Keratinocyte (primary cell): ENCODE measurements at regions not wholly inside any gene's neighbourhood (a gene's known extent, or its start where the extent isn't known, plus 50 kb on each side); places are given as distances from the start of the nearest gene placed in this dataset.
A peak's percentile ranks its signal among the peaks of the same experiment; 100 is the strongest.
"Not testable (repeated sequence)": the region's sequence is repeated elsewhere in the genome, so short reads cannot be mapped to it uniquely, and the experiment has no call there.

Source experiments
- DNase-seq: peaks from one replicate; pipeline ENCODE4 v3.0.0-alpha.2; 2011; ENCODE audit warnings: low read depth, missing footprints, low spot score
- FAIRE-seq: peaks from 2 replicates; lab custom pipeline; 2011; peaks lifted over from hg19 to GRCh38; lab: Jason Lieb, UNC
- H2AFZ ChIP-seq: 2 replicates; pipeline ENCODE4 v1.6.0; 2012; ENCODE audit warnings: low read length, control low read depth, inconsistent platforms; ENCODE audit not compliant: control insufficient read depth
- H3K27ac ChIP-seq: 2 replicates; pipeline ENCODE4 v1.5.1; 2011; ENCODE audit warnings: low read length; ENCODE audit not compliant: control insufficient read depth, insufficient read depth
- H3K27me3 ChIP-seq: 3 replicates; pipeline ENCODE4 v1.6.0; 2011; ENCODE audit warnings: low read length; ENCODE audit not compliant: control insufficient read depth, insufficient read depth; ENCODE audit errors: extremely low read depth
- H3K36me3 ChIP-seq, 2 experiments: 2 replicates in 1 of 2; 3 replicates in 1 of 2; pipeline ENCODE4 v1.5.1; 2011; ENCODE audit warnings: low read length in 2 of 2, mild to moderate bottlenecking in 1 of 2; ENCODE audit not compliant: control insufficient read depth in 2 of 2, insufficient read depth in 2 of 2; ENCODE audit errors: extremely low read depth in 1 of 2
- H3K4me1 ChIP-seq: 3 replicates; pipeline ENCODE4 v1.5.1; 2011; ENCODE audit warnings: low read length; ENCODE audit not compliant: control insufficient read depth, insufficient read depth; ENCODE audit errors: extremely low read depth
- H3K4me2 ChIP-seq: 3 replicates; pipeline ENCODE4 v1.6.0; 2011; ENCODE audit warnings: low read depth, low read length; ENCODE audit not compliant: control insufficient read depth, insufficient read depth; ENCODE audit errors: extremely low read depth
- H3K4me3 ChIP-seq, 3 experiments: fragments of 200-600 bp in 1 of 3; sonication (generic) in 1 of 3; 2 replicates in 2 of 3; 3 replicates in 1 of 3; pipeline ENCODE4 v1.5.1; 2011 to 2016; ENCODE audit warnings: low read length in 3 of 3, mild to moderate bottlenecking in 3 of 3, control low read depth in 2 of 3, inconsistent platforms in 1 of 3, low read depth in 1 of 3, mixed read lengths in 1 of 3, mixed run types in 1 of 3, moderate library complexity in 1 of 3; ENCODE audit not compliant: control insufficient read depth in 2 of 3, insufficient read depth in 2 of 3; ENCODE audit errors: extremely low read depth in 1 of 3
- H3K79me2 ChIP-seq: 2 replicates; pipeline ENCODE4 v1.6.0; 2012; ENCODE audit warnings: low read length; ENCODE audit not compliant: control insufficient read depth, insufficient read depth
- H3K9ac ChIP-seq: 3 replicates; pipeline ENCODE4 v1.6.0; 2011; ENCODE audit warnings: low read length; ENCODE audit not compliant: control insufficient read depth, insufficient read depth; ENCODE audit errors: extremely low read depth
- H3K9me1 ChIP-seq: 3 replicates; pipeline ENCODE4 v1.6.0; 2011; ENCODE audit warnings: low read length; ENCODE audit not compliant: control insufficient read depth, insufficient read depth; ENCODE audit errors: extremely low read depth
- H3K9me3 ChIP-seq: 2 replicates; pipeline ENCODE4 v1.5.1; 2012; ENCODE audit warnings: low read depth, low read length; ENCODE audit not compliant: control insufficient read depth
- H4K20me1 ChIP-seq: 3 replicates; pipeline ENCODE4 v1.6.0; 2011; ENCODE audit warnings: low read length; ENCODE audit not compliant: control insufficient read depth, insufficient read depth; ENCODE audit errors: extremely low read depth
- EZH2 ChIP-seq: IDR thresholded peaks from one replicate; pipeline ENCODE4 v1.6.1; 2012; ENCODE audit warnings: inconsistent platforms, mild to moderate bottlenecking, low read length, moderate library complexity
- dilution Hi-C: fragments of 300-500 bp; cut with MboI; formaldehyde crosslinking; loops from one replicate; pipeline ENCODE4 v1.7.0; 2020; ENCODE audit warnings: low sequenced_read_pairs; ENCODE audit not compliant: extremely low pct_ligation_motif_present
- TF ChIP-seq, protein P1 (sequence below), 3 experiments: IDR thresholded peaks in 1 of 3; conservative IDR thresholded peaks in 1 of 3; optimal IDR thresholded peaks in 1 of 3; 2 replicates in 2 of 3; 3 replicates in 1 of 3; pipeline versions ENCODE3 to v1.5.1; 2011; ENCODE audit warnings: low read length in 3 of 3, mild to moderate bottlenecking in 3 of 3, moderate library complexity in 2 of 3, control low read depth in 1 of 3, inconsistent platforms in 1 of 3; ENCODE audit not compliant: insufficient read depth in 2 of 3; ENCODE audit errors: extremely low read depth in 1 of 3

DNA sequence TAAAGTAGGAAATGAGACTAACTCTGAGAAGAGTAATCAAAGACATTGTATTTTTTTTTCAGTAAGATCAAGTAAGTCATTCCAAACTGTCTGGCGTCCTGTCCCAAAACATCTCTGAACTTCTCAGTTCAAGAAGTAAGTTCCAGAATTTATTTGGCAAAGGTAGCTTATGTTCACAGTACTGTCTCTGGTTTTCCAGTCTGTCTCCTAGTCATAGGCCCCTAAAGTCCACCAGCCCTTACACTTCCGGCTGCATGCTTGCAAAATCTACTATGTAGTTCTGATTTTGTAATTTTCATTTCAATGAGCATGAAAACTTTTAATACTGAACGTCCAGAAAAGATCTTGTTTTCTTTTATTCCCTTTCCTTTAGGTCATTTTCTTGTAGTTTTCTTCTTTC lies 61.4 kb upstream of the S1PR1 start:
- peak overlapping the region; percentile 37 for H3K27ac ChIP-seq

DNA sequence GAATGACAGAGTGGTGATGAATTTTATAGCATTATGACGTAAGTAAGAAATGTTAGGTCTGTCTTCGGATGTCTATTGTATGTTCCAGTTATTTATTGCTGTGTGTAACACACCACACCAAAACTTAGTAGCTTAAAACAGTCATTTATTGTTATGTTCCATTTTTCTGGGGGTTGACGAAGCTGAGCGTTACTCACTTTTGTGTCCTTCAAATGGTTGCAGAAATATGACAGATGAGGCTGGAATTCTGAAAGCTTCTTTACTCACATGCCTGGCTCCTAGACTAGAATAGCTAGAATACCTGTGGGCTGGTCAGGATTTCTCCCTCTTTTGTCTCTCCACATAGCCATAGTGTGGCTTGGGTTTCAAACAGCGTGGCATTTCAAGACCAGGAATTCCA lies 62.1 kb upstream of the S1PR1 start:
- H3K36me3 ChIP-seq: no peaks in the 10 kb centered on the region
- H3K9ac ChIP-seq: no peak overlapping the region
- H4K20me1 ChIP-seq: no peaks in the 10 kb centered on the region
- no peak overlapping the region for H2AFZ ChIP-seq
- peak overlapping the region; percentile 13 for H3K4me2 ChIP-seq
- H3K9me3 ChIP-seq: no peaks in the 10 kb centered on the region
- peak overlapping the region; percentile 37 for H3K27ac ChIP-seq
- no peaks in the 10 kb centered on the region for H3K79me2 ChIP-seq
- dilution Hi-C loops: no loop called here
- H3K4me3 ChIP-seq: no peak overlapping the region
- no peaks in the 10 kb centered on the region for H3K27me3 ChIP-seq
- H3K9me1 ChIP-seq: no peaks in the 10 kb centered on the region
- FAIRE-seq (peak; percentile 67), DNase-seq (peak; percentile 91)
- H3K4me1 ChIP-seq: peaks cover 18% of the 10 kb centered on the region
- TF ChIP-seq EZH2: no peak
- TF ChIP-seq, protein P1, sequence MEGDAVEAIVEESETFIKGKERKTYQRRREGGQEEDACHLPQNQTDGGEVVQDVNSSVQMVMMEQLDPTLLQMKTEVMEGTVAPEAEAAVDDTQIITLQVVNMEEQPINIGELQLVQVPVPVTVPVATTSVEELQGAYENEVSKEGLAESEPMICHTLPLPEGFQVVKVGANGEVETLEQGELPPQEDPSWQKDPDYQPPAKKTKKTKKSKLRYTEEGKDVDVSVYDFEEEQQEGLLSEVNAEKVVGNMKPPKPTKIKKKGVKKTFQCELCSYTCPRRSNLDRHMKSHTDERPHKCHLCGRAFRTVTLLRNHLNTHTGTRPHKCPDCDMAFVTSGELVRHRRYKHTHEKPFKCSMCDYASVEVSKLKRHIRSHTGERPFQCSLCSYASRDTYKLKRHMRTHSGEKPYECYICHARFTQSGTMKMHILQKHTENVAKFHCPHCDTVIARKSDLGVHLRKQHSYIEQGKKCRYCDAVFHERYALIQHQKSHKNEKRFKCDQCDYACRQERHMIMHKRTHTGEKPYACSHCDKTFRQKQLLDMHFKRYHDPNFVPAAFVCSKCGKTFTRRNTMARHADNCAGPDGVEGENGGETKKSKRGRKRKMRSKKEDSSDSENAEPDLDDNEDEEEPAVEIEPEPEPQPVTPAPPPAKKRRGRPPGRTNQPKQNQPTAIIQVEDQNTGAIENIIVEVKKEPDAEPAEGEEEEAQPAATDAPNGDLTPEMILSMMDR (optimal IDR thresholded peaks at IDR 0.05 in 1 of 3, IDR thresholded peaks at IDR 0.05 in 1 of 3, conservative IDR thresholded peaks at IDR 0.05 in 1 of 3; ENCODE audit: extremely low read depth in 1 of 3, insufficient read depth in 2 of 3, low read length in 3 of 3): no peak

More for the DNA sequence above, 61.4 kb upstream of the S1PR1 start:
- H3K79me2 ChIP-seq: no peaks in the 10 kb centered on the region
- H3K9me3 ChIP-seq: no peaks in the 10 kb centered on the region
- FAIRE-seq (no peak), DNase-seq (no peak)
- no peaks in the 10 kb centered on the region for H4K20me1 ChIP-seq
- dilution Hi-C loops: no loop called here
- peak overlapping the region; percentile 9 for H3K4me2 ChIP-seq
- H3K4me3 ChIP-seq: no peak overlapping the region
- no peaks in the 10 kb centered on the region for H3K36me3 ChIP-seq
- H3K27me3 ChIP-seq: no peaks in the 10 kb centered on the region
- H3K4me1 ChIP-seq: peaks cover 18% of the 10 kb centered on the region
- no peak overlapping the region for H2AFZ ChIP-seq
- no peaks in the 10 kb centered on the region for H3K9me1 ChIP-seq
- no peak overlapping the region for H3K9ac ChIP-seq
- no peak for TF ChIP-seq EZH2
- TF ChIP-seq, protein P1 (optimal IDR thresholded peaks at IDR 0.05 in 1 of 3, IDR thresholded peaks at IDR 0.05 in 1 of 3, conservative IDR thresholded peaks at IDR 0.05 in 1 of 3; ENCODE audit: extremely low read depth in 1 of 3, insufficient read depth in 2 of 3, low read length in 3 of 3): no peak

DNA sequence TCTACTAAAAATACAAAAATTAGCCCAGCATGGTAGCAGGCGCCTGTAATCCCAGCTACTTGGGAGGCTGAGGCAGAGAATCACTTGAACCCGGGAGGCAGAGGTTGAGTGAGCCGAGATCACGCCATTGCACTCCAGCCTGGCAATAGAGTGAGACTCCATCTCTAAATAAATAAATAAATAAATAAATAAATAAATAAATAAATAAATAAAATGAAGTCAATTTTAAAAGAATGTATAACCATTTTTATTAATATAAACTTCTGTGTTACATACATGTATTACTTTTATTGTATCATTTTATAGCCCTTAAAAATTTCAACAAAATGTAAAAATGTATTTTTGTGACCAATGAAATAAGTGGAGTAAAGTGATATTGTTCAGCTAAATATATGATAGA lies 62.5 kb upstream of the S1PR1 start:
- DNase-seq, H3K4me3 ChIP-seq, H2AFZ ChIP-seq, H3K27ac ChIP-seq, H3K9me3 ChIP-seq, H3K27me3 ChIP-seq, H4K20me1 ChIP-seq, FAIRE-seq, dilution Hi-C loops, H3K36me3 ChIP-seq, H3K4me2 ChIP-seq, H3K9me1 ChIP-seq, H3K79me2 ChIP-seq, H3K9ac ChIP-seq: not testable (repeated sequence)
- H3K4me1 ChIP-seq: peaks cover 18% of the 10 kb centered on the region
